Pancreas (tissue), 10 donors: ENCODE measurements at regions not wholly inside any gene's neighbourhood (a gene's known extent, or its start where the extent isn't known, plus 50 kb on each side); places are given as distances from the start of the nearest gene placed in this dataset.

ENCODE experiments used
- ATAC-seq, 4 donors: fragments of 200-7000 bp; cut with Tn5 transposase; one replicate each; pipeline versions ENCODE4 v1.8.0 to v1.9.1; 2020; ENCODE audit warnings: mild to moderate bottlenecking in 4 of 4, moderate library complexity in 4 of 4
- DNase-seq, 6 donors: peaks; one replicate each; pipeline ENCODE4 v3.0.0-alpha.2; 2020
- FAIRE-seq: peaks from 2 replicates; lab custom pipeline; 2012; peaks lifted over from hg19 to GRCh38; lab: Jason Lieb, UNC
- H3K27ac ChIP-seq, 4 donors: fragments of 200-600 bp; sonication (generic); 1 replicate in 3 of 4; 2 replicates in 1 of 4; pipeline versions ENCODE4 v1.5.0 to v1.8.0; 2020
- H3K27me3 ChIP-seq, 4 donors: fragments of 200-600 bp; one replicate each; pipeline ENCODE4 v1.8.0; 2021
- H3K36me3 ChIP-seq, 3 donors: fragments of 200-600 bp; sonication (generic) in 1 of 3; one replicate each; pipeline versions ENCODE4 v1.5.0 to v1.8.0; 2020 to 2021
- H3K4me1 ChIP-seq, 3 donors: fragments of 200-600 bp; one replicate each; pipeline ENCODE4 v1.8.0; 2021
- H3K4me3 ChIP-seq, 4 donors: fragments of 200-600 bp; sonication (generic) in 2 of 4; one replicate each; pipeline versions ENCODE4 v1.5.0 to v1.8.0; 2020 to 2021
- H3K9me3 ChIP-seq, 4 donors: fragments of 200-600 bp; one replicate each; pipeline ENCODE4 v1.8.0; 2021
- WGBS, 2 donors: extraction: QIAGEN DNeasy Blood & Tissue Kit; methylation state at CpG; one replicate each; pipeline ENCODE4 v1.1.7; 2013; 5-methylcytosine and 5-hydroxymethylcytosine counted together
- intact Hi-C, 3 donors: fragments of 100-400 bp; cut with DNase I; formaldehyde crosslinking; loops; one replicate each; pipeline versions ENCODE4 v1.11.1 to v1.14.2; 2022
- TF ChIP-seq, protein P1 (sequence below), 4 donors: fragments of 200-600 bp; sonication (generic) in 3 of 4; IDR thresholded peaks; one replicate each; pipeline versions ENCODE4 v1.5.0 to v1.8.0; 2021; ENCODE audit warnings: antibody characterized with exemption in 4 of 4
- donor health status: healthy with polysubstance abuse.
- donor health status: DM: no; HTN: no; CAD: no; lungs with moderate emphysema.
- donor health status: DM: no; HTN: no; CAD: no.
- donor health status: control.
- donor health status: control.
- donor health status: Bipolar disorder and iron deficiency.
- donor health status: DM: yes; HTN: yes; CAD: no.
- donor health status: DM: no; HTN: no; CAD: no.
- donor health status: DM: no; HTN: no; CAD: no.
- donor health status: DM: yes; HTN: yes; CAD: no.

DNA sequence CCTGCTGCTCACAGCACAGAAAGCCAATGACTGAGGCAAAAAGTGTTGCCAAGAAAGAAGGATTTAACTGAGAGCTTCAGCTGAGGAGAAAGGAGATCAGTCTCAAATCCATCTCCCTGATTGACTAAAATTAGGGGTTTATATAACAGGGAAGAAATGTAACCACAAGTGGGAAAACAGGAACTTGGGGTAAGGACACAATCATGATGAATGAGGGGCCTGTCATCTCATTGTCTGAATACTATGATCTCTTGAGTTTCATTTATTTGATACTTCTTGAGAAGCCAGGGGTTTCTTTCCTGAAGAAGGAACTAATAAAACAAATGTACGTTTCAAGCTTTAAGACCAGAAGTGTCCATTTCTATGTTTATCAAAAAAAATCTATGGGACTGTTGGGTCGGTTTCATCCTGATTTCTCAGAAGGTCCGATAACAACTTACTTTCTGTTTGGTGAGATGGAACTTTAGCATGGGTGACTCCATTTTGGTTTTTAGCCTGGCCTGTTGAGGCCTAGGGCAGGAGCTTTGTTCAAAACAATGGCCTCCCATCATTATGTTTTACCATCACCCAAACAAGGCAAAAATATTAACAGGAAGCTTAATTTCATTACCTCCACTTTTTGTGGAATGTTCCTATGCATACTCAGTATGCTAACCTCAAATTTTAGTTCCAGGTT is 76.6 kb upstream of the PIAS1 start:
- no peaks in the 10 kb centered on the region for H3K9me3 ChIP-seq
- no peaks in the 10 kb centered on the region for H3K27me3 ChIP-seq
- no peaks in the 10 kb centered on the region for H3K4me1 ChIP-seq
- TF ChIP-seq, protein P1, sequence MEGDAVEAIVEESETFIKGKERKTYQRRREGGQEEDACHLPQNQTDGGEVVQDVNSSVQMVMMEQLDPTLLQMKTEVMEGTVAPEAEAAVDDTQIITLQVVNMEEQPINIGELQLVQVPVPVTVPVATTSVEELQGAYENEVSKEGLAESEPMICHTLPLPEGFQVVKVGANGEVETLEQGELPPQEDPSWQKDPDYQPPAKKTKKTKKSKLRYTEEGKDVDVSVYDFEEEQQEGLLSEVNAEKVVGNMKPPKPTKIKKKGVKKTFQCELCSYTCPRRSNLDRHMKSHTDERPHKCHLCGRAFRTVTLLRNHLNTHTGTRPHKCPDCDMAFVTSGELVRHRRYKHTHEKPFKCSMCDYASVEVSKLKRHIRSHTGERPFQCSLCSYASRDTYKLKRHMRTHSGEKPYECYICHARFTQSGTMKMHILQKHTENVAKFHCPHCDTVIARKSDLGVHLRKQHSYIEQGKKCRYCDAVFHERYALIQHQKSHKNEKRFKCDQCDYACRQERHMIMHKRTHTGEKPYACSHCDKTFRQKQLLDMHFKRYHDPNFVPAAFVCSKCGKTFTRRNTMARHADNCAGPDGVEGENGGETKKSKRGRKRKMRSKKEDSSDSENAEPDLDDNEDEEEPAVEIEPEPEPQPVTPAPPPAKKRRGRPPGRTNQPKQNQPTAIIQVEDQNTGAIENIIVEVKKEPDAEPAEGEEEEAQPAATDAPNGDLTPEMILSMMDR (IDR thresholded peaks at IDR 0.05), result no peak
- intact Hi-C loops, result no loop called here
- no peak for DNase-seq
- no peak for ATAC-seq
- WGBS, 2 donors, result 83 to 90% methylated on average over 3 of the region's 3 CpGs
- H3K36me3 ChIP-seq, result no peaks in the 10 kb centered on the region
- no peak overlapping the region for H3K27ac ChIP-seq
- H3K4me3 ChIP-seq, result no peak overlapping the region
- no peak for FAIRE-seq

DNA sequence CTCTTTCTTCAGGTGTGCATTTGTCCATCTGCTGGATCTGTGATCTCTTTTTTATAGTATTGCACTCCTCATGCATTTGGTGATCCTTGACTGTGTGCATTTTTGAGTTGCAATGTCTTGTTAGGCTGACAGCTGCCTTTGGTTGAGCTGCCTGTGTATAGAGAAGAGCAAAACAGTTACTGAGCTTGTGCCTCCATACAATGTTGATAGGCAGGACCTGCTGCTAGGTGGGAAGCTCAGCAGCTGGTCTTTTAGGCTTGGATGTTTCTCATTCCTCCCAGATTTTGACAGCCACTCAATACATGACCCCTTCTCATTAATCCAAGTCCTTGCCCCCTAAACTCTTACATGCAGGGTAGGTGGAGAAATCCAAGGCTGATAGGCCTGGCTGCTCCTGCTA is 74.8 kb upstream of the PIAS1 start:
- Histone ChIP-seq H3K36me3 (no peaks in the 10 kb centered on the region), H3K27me3 (no peaks in the 10 kb centered on the region), H3K9me3 (no peaks in the 10 kb centered on the region), H3K27ac (no peak overlapping the region), H3K4me1 (no peaks in the 10 kb centered on the region), H3K4me3 (no peak overlapping the region)
- DNase-seq (no peak), ATAC-seq (no peak), FAIRE-seq (no peak)
- intact Hi-C loops, result no loop called here
- TF ChIP-seq, protein P1 (IDR thresholded peaks at IDR 0.05), result no peak

DNA sequence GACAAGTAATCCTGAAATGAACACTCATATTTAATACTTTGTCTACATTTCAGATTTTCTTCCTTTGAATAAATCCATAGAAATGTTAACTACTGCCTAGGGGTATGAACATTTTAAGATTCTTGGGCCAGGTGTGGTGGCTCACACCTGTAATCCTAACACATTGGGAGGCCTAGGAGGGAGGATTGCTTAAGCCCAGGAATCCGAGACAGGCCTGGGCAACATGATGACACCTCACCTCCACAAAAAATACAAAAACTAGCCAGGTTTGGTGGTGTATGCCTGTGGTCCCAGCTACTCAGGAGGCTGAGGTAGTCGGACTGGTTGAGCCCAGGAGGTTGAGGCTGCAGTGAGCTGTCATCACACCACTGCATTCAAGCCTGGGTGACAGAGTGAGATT is 73.9 kb upstream of the PIAS1 start:
- WGBS, 2 donors, result 82 to 91% methylated on average over 2 of the region's 2 CpGs

DNA sequence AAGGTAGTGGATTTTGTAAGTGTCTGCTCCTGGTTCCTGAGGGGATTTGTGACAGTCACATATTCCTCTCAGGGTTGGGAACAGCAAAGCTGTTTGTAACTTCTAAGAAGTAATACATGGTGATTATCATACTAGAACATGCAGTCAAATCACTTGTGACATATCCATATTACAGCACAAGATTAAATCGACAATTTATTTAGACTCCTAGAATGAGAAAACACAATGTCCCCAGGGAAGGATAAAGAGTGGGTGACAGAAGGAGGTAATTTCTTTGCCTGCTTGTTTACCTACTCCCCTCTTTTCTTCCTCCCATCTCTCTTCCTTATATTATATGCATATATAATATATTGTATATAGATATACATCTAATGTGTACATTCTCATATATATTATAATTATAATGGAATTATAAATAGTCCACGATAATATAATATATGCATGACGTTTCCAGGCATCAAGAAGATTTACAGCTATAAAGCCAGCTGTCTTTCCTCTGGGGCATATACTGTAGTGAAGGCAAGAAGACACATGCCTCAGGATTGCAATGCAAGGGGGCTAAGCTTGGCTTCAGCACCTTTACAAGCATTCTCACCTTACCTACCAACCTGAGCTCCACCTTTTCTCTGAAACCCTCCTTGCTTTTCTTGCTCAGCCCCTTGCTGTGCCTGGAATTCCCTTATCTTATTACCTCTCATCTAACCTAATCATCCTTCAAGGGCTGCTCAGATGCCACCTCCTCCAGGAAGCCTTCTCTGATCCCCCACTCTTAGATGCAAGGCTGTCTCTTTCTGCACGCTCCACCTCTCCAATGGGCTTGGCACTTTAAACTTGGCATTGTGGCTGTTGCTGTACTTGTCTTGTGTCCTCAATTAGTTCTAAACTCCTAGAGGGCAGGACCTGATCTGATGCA is 73.1 kb upstream of the PIAS1 start:
- intact Hi-C loops, result no loop called here
- ATAC-seq, result no peak

More for the DNA sequence above, 73.9 kb upstream of the PIAS1 start:
- Histone ChIP-seq H3K4me3 (no peak overlapping the region), H3K9me3 (no peaks in the 10 kb centered on the region), H3K27me3 (no peaks in the 10 kb centered on the region), H3K4me1 (no peaks in the 10 kb centered on the region), H3K36me3 (no peaks in the 10 kb centered on the region), H3K27ac (no peak overlapping the region)
- FAIRE-seq, result no peak
- TF ChIP-seq, protein P1 (IDR thresholded peaks at IDR 0.05), result no peak
- no peak for ATAC-seq
- intact Hi-C loops, result no loop called here
- no peak for DNase-seq

More for the DNA sequence above, 73.1 kb upstream of the PIAS1 start:
- Histone ChIP-seq H3K36me3 (no peaks in the 10 kb centered on the region), H3K4me1 (no peaks in the 10 kb centered on the region), H3K27ac (no peak overlapping the region), H3K4me3 (no peak overlapping the region), H3K27me3 (no peaks in the 10 kb centered on the region), H3K9me3 (no peaks in the 10 kb centered on the region)
- 79 to 92% methylated on average over 4 of the region's 4 CpGs for WGBS, 2 donors
- DNase-seq, result no peak
- TF ChIP-seq, protein P1 (IDR thresholded peaks at IDR 0.05), result no peak
- no peak for FAIRE-seq
